SK-N-SH treated with all-trans-retinoic acid at 6 μM for 48 hours (cell line): ENCODE measurements at regions not wholly inside any gene's neighbourhood (a gene's known extent, or its start where the extent isn't known, plus 50 kb on each side); places are given as distances from the start of the nearest gene placed in this dataset.
A peak's percentile ranks its signal among the peaks of the same experiment; 100 is the strongest.

ENCODE experiments used
- ATAC-seq: fragments of 200-7000 bp; cut with Tn5 transposase; 3 replicates; pipeline ENCODE4 v1.9.1; 2020; ENCODE audit warnings: mild to moderate bottlenecking, moderate library complexity
- BACH2 ChIP-seq: fragments of 250-450 bp; sonication (Bioruptor Pico); IDR thresholded peaks from 2 replicates; pipeline ENCODE4 v1.9.0; 2021; ENCODE audit warnings: mild to moderate bottlenecking, borderline replicate concordance
- CSDC2 ChIP-seq: fragments of 250-450 bp; sonication (Bioruptor Pico); IDR thresholded peaks from 2 replicates; pipeline ENCODE4 v1.5.0; 2020; ENCODE audit warnings: mild to moderate bottlenecking, moderate library complexity
- ESRRG ChIP-seq: fragments of 250-450 bp; sonication (Bioruptor Pico); IDR thresholded peaks from 2 replicates; pipeline ENCODE4 v1.6.1; 2021; ENCODE audit warnings: mild to moderate bottlenecking
- OSR1 ChIP-seq: fragments of 250-450 bp; sonication (Bioruptor Pico); IDR thresholded peaks from 2 replicates; pipeline ENCODE4 v1.8.0; 2022; ENCODE audit warnings: moderate library complexity, mild to moderate bottlenecking, inconsistent platforms
- PPARA ChIP-seq: fragments of 250-450 bp; sonication (Bioruptor Pico); IDR thresholded peaks from 2 replicates; pipeline ENCODE4 v1.5.0; 2020; ENCODE audit warnings: mild to moderate bottlenecking, borderline replicate concordance
- SNAI2 ChIP-seq: fragments of 250-450 bp; sonication (Bioruptor Pico); IDR thresholded peaks from 2 replicates; pipeline ENCODE4 v1.5.0; 2020; ENCODE audit warnings: mild to moderate bottlenecking, moderate library complexity
- TCF4 ChIP-seq: fragments of 250-450 bp; sonication (Bioruptor Pico); IDR thresholded peaks from 2 replicates; pipeline ENCODE4 v1.8.0; 2021; ENCODE audit warnings: mild to moderate bottlenecking, moderate library complexity, borderline replicate concordance
- TOX ChIP-seq: fragments of 250-450 bp; sonication (Bioruptor Pico); IDR thresholded peaks from 2 replicates; pipeline ENCODE4 v1.8.0; 2021; ENCODE audit warnings: mild to moderate bottlenecking, moderate library complexity, borderline replicate concordance
- ZC3H10 ChIP-seq: fragments of 250-450 bp; sonication (Bioruptor Pico); IDR thresholded peaks from 2 replicates; pipeline ENCODE4 v1.5.1; 2021; ENCODE audit warnings: mild to moderate bottlenecking, moderate library complexity
- ZFP3 ChIP-seq: fragments of 250-450 bp; sonication (Bioruptor Pico); IDR thresholded peaks from 2 replicates; pipeline ENCODE4 v1.5.0; 2020; ENCODE audit warnings: mild to moderate bottlenecking, moderate library complexity
- ZFP30 ChIP-seq: fragments of 450-650 bp; formaldehyde crosslinking; IDR thresholded peaks from 2 replicates; pipeline ENCODE4 v1.5.0; 2022; ENCODE audit warnings: mild to moderate bottlenecking, moderate library complexity
- ZNF70 ChIP-seq: fragments of 450-650 bp; formaldehyde crosslinking; IDR thresholded peaks from 2 replicates; pipeline ENCODE4 v1.5.0; 2020; ENCODE audit warnings: mild to moderate bottlenecking, moderate library complexity
- ZNF8 ChIP-seq: fragments of 450-650 bp; formaldehyde crosslinking; IDR thresholded peaks from 2 replicates; pipeline ENCODE4 v1.5.0; 2020; ENCODE audit warnings: mild to moderate bottlenecking, moderate library complexity
- TF ChIP-seq, protein P1 (sequence below): fragments of 250-450 bp; sonication (Bioruptor Pico); IDR thresholded peaks from 2 replicates; pipeline ENCODE4 v1.5.1; 2020; ENCODE audit warnings: low read depth, mild to moderate bottlenecking, moderate library complexity
- TF ChIP-seq, protein P2 (sequence below): fragments of 250-450 bp; sonication (Bioruptor Pico); IDR thresholded peaks from 2 replicates; pipeline ENCODE4 v1.8.0; 2020; ENCODE audit warnings: mild to moderate bottlenecking, moderate library complexity, borderline replicate concordance
- TF ChIP-seq, protein P3 (sequence below): fragments of 250-450 bp; sonication (Bioruptor Pico); IDR thresholded peaks from 2 replicates; pipeline ENCODE4 v1.8.0; 2021; ENCODE audit warnings: low read depth, mild to moderate bottlenecking, moderate library complexity, borderline replicate concordance
- TF ChIP-seq, protein P4 (sequence below): fragments of 250-450 bp; sonication (Bioruptor Pico); IDR thresholded peaks from 2 replicates; pipeline ENCODE4 v1.5.0; 2020; ENCODE audit warnings: mild to moderate bottlenecking, moderate library complexity
- TF ChIP-seq, protein P5 (sequence below): fragments of 250-450 bp; sonication (Bioruptor Pico); IDR thresholded peaks from 2 replicates; pipeline ENCODE4 v1.5.1; 2021; ENCODE audit warnings: mild to moderate bottlenecking, moderate library complexity

DNA sequence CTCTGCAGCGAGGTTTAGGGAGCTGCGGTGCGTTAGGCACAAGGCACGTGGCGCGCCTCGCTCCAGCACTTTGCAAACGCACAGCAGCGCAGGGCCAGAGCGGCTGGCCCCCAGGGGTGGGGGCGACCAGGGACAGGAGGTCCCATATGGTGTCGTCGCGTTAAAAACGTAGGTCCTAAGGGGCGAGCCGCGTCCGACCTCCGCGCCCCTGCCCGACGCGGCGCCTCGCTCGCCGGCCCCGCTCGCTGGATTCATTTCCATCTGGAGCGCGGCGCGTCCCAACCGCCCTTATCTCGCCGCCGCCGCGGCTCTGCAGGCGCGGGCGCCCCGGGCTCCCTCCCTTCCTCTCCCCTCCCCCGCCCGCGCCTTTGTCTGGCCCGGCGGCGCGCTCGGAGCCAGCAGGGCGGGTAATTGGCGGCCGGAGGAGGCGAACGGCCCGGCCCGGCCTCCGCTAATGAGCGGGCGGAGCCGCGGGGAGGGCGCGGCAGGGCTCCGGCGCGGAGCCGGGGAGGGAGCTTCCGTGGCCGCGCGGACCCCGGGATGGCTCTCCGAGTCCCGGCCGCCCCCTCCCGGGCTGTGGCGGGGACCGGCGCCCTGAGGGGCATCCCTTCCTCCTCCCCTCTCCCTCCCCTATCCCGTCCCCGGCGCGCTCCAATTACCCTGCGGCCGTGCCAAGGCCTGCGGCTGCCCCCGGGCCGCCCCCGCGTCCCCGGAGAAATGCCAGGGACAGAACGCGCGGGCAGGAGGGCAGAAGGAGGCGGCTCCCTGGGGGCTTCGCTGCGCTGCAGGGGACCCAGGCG, 409.0 kb downstream of the BCOR start:
- TF ChIP-seq ZNF70 (CRISPR knock-in tag) (0 out of 2 replicates have a peak, but pooled peaks have one; percentile 3), CSDC2 (CRISPR knock-in tag) (no peak)
- TF ChIP-seq, all 23 proteins: peak for 1
- peak; percentile 87 for ATAC-seq

DNA sequence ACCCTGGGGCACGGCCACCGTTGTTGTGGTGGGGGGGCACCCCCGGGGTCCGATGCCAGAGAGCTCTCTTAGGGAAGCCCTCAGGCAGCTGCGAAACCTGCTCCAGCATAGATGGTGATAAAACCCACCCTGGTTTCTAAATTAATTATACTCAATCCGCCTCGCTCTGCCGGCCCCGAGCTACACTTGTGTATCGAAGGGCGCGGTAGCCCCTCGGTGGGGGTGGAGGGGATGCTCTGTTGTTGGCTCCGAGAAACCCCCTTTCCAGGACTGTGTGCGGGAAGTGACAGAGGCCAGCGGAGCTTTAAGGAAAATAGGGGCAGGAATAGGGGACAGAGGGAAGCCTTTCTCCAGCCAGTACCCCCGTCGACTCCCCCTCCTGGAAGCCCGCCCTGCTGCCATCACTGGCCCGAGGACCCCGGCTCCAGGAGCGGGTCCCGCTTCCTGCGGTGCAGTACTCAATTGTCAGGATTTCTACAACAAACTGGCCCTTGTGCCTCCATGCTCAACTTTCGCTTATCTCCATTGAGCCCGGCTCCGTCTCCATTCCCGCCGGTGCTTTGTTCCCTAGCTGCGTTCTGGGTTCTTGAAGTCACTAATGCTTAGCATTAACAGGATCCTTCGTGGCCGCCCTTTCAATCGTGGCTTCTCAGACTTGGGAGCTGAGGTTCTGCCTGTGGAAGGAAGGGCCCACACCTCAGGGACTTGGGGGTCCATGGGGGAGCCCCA, 408.2 kb downstream of the BCOR start:
- TF ChIP-seq ZNF8 (CRISPR knock-in tag) (no peak), TOX (CRISPR knock-in tag) (no peak), TCF4 (CRISPR knock-in tag) (no peak; the same call in 1 of the 2 replicates), ZFP30 (CRISPR knock-in tag) (no peak), ESRRG (CRISPR knock-in tag) (no peak), SNAI2 (no peak), ZFP3 (CRISPR knock-in tag) (no peak), PPARA (no peak)
- TF ChIP-seq, protein P1, sequence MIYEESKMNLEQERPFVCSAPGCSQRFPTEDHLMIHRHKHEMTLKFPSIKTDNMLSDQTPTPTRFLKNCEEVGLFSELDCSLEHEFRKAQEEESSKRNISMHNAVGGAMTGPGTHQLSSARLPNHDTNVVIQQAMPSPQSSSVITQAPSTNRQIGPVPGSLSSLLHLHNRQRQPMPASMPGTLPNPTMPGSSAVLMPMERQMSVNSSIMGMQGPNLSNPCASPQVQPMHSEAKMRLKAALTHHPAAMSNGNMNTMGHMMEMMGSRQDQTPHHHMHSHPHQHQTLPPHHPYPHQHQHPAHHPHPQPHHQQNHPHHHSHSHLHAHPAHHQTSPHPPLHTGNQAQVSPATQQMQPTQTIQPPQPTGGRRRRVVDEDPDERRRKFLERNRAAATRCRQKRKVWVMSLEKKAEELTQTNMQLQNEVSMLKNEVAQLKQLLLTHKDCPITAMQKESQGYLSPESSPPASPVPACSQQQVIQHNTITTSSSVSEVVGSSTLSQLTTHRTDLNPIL (CRISPR knock-in tag): no peak
- TF ChIP-seq, protein P2, sequence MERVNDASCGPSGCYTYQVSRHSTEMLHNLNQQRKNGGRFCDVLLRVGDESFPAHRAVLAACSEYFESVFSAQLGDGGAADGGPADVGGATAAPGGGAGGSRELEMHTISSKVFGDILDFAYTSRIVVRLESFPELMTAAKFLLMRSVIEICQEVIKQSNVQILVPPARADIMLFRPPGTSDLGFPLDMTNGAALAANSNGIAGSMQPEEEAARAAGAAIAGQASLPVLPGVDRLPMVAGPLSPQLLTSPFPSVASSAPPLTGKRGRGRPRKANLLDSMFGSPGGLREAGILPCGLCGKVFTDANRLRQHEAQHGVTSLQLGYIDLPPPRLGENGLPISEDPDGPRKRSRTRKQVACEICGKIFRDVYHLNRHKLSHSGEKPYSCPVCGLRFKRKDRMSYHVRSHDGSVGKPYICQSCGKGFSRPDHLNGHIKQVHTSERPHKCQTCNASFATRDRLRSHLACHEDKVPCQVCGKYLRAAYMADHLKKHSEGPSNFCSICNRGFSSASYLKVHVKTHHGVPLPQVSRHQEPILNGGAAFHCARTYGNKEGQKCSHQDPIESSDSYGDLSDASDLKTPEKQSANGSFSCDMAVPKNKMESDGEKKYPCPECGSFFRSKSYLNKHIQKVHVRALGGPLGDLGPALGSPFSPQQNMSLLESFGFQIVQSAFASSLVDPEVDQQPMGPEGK (CRISPR knock-in tag): no peak; the same call in 1 of the 2 replicates
- TF ChIP-seq, protein P3, sequence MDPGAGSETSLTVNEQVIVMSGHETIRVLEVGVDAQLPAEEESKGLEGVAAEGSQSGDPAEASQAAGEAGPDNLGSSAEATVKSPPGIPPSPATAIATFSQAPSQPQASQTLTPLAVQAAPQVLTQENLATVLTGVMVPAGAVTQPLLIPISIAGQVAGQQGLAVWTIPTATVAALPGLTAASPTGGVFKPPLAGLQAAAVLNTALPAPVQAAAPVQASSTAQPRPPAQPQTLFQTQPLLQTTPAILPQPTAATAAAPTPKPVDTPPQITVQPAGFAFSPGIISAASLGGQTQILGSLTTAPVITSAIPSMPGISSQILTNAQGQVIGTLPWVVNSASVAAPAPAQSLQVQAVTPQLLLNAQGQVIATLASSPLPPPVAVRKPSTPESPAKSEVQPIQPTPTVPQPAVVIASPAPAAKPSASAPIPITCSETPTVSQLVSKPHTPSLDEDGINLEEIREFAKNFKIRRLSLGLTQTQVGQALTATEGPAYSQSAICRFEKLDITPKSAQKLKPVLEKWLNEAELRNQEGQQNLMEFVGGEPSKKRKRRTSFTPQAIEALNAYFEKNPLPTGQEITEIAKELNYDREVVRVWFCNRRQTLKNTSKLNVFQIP (CRISPR knock-in tag): no peak
- TF ChIP-seq, protein P4, sequence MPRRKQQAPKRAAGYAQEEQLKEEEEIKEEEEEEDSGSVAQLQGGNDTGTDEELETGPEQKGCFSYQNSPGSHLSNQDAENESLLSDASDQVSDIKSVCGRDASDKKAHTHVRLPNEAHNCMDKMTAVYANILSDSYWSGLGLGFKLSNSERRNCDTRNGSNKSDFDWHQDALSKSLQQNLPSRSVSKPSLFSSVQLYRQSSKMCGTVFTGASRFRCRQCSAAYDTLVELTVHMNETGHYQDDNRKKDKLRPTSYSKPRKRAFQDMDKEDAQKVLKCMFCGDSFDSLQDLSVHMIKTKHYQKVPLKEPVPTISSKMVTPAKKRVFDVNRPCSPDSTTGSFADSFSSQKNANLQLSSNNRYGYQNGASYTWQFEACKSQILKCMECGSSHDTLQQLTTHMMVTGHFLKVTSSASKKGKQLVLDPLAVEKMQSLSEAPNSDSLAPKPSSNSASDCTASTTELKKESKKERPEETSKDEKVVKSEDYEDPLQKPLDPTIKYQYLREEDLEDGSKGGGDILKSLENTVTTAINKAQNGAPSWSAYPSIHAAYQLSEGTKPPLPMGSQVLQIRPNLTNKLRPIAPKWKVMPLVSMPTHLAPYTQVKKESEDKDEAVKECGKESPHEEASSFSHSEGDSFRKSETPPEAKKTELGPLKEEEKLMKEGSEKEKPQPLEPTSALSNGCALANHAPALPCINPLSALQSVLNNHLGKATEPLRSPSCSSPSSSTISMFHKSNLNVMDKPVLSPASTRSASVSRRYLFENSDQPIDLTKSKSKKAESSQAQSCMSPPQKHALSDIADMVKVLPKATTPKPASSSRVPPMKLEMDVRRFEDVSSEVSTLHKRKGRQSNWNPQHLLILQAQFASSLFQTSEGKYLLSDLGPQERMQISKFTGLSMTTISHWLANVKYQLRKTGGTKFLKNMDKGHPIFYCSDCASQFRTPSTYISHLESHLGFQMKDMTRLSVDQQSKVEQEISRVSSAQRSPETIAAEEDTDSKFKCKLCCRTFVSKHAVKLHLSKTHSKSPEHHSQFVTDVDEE (CRISPR knock-in tag): no peak
- ATAC-seq: peak; percentile 21

DNA sequence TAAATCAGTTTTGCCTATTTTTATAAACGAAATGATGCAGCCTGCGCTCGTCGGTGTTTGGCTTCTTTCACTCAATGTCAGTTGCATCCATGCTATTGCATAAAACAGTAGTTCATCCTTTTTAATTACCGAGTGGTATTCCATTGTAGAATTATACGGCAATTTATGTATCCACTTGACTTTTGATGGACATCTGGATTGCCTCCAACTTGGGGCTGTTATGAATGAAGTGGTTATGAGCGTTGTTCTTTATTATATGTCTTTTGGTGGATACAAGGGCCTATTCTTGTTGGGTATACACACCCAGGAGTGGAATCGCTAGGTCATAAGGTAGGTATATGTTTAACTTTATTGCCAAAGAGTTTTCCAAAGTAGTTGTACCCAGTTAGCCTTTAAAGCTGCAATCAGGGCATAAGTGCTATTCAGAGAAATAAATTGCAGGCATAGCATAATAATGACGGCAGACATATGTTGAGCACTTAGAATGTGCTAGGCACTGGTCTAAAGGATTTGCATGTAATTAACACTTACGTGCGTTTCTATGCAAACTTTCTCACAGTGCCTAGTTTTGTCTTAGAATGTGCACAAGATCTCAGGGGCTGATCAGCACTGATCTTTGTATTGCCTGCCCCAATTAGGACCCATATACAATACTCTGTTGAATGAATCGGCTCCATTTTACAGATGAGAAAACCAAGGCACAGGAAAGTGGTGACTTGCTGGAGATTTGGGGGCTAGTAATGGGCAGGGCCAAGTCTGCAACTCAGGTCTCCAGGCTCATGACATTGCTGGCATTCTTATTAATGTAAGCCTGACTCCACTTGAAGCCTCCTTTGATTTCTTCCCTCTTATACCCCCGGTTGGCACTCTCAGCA, 407.0 kb downstream of the BCOR start:
- no peak for TF ChIP-seq ZFP3 (CRISPR knock-in tag)
- TF ChIP-seq, protein P2 (CRISPR knock-in tag): no peak
- TF ChIP-seq OSR1 (CRISPR knock-in tag): no peak
- no peak for TF ChIP-seq BACH2 (CRISPR knock-in tag)
- TF ChIP-seq ZC3H10 (CRISPR knock-in tag): no peak
- no peak for TF ChIP-seq CSDC2 (CRISPR knock-in tag)
- TF ChIP-seq ZFP30 (CRISPR knock-in tag): no peak
- TF ChIP-seq, protein P5, sequence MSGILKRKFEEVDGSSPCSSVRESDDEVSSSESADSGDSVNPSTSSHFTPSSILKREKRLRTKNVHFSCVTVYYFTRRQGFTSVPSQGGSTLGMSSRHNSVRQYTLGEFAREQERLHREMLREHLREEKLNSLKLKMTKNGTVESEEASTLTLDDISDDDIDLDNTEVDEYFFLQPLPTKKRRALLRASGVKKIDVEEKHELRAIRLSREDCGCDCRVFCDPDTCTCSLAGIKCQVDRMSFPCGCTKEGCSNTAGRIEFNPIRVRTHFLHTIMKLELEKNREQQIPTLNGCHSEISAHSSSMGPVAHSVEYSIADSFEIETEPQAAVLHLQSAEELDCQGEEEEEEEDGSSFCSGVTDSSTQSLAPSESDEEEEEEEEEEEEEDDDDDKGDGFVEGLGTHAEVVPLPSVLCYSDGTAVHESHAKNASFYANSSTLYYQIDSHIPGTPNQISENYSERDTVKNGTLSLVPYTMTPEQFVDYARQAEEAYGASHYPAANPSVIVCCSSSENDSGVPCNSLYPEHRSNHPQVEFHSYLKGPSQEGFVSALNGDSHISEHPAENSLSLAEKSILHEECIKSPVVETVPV (CRISPR knock-in tag): no peak
- TF ChIP-seq PPARA: no peak
- no peak for TF ChIP-seq TOX (CRISPR knock-in tag)
- ATAC-seq: no peak
